Smooth muscle cell (in vitro differentiated cells): ENCODE measurements at regions not wholly inside any gene's neighbourhood (a gene's known extent, or its start where the extent isn't known, plus 50 kb on each side); places are given as distances from the start of the nearest gene placed in this dataset.
"Not testable (repeated sequence)": the region's sequence is repeated elsewhere in the genome, so short reads cannot be mapped to it uniquely, and the experiment has no call there.

ENCODE experiments used
- DNase-seq: peaks from one replicate; lab custom pipeline; 2025; ENCODE audit not compliant: unreplicated experiment; lab: John Stamatoyannopoulos, UW
- H2AFZ ChIP-seq: fragments of 200-600 bp; sonication (generic); 2 replicates; pipeline ENCODE4 v1.6.0; 2016; ENCODE audit warnings: antibody characterized with exemption, low read depth, mild to moderate bottlenecking
- H3F3A ChIP-seq: fragments of 200-600 bp; sonication (generic); 2 replicates; pipeline ENCODE4 v1.6.0; 2017; ENCODE audit warnings: antibody characterized with exemption, low read depth
- H3K27ac ChIP-seq: fragments of 200-600 bp; sonication (generic); 2 replicates; pipeline ENCODE4 v1.5.1; 2016; ENCODE audit warnings: low read depth, mild to moderate bottlenecking
- H3K27me3 ChIP-seq: fragments of 200-600 bp; sonication (generic); 2 replicates; pipeline ENCODE4 v1.6.1; 2016; ENCODE audit warnings: low read depth, mild to moderate bottlenecking
- H3K36me3 ChIP-seq: fragments of 200-600 bp; sonication (generic); 2 replicates; pipeline ENCODE4 v1.5.1; 2016; ENCODE audit warnings: low read depth
- H3K4me1 ChIP-seq: fragments of 200-600 bp; sonication (generic); 2 replicates; pipeline ENCODE4 v1.5.1; 2016; ENCODE audit warnings: low read depth
- H3K4me2 ChIP-seq: fragments of 200-600 bp; sonication (generic); 2 replicates; pipeline ENCODE4 v1.6.0; 2016; ENCODE audit warnings: mild to moderate bottlenecking
- H3K4me3 ChIP-seq: fragments of 200-600 bp; sonication (generic); 2 replicates; pipeline ENCODE4 v1.5.1; 2016; ENCODE audit warnings: mild to moderate bottlenecking
- H3K79me2 ChIP-seq: fragments of 200-600 bp; sonication (generic); 2 replicates; pipeline ENCODE4 v1.6.0; 2016; ENCODE audit warnings: low read depth, mild to moderate bottlenecking
- H3K9ac ChIP-seq: fragments of 200-600 bp; sonication (generic); 2 replicates; pipeline ENCODE4 v1.6.0; 2016; ENCODE audit warnings: low read depth
- H3K9me3 ChIP-seq: fragments of 200-600 bp; sonication (generic); replicated peaks from 2 replicates; pipeline ENCODE4 v1.5.1; 2016; ENCODE audit warnings: low read depth
- H4K20me1 ChIP-seq: fragments of 200-600 bp; sonication (generic); 2 replicates; pipeline ENCODE4 v1.6.0; 2016; ENCODE audit warnings: low read depth
- WGBS: methylation state at CpG from one replicate; pipeline ENCODE4 v1.1.7; 2016; ENCODE audit warnings: low lambda C conversion rate; 5-methylcytosine and 5-hydroxymethylcytosine counted together

- not testable (repeated sequence) for H4K20me1 ChIP-seq, H3K9ac ChIP-seq, H3K27me3 ChIP-seq, H3K27ac ChIP-seq, DNase-seq, H3K36me3 ChIP-seq, H3F3A ChIP-seq, H3K79me2 ChIP-seq, H3K9me3 ChIP-seq, H3K4me1 ChIP-seq
- Histone ChIP-seq H3K4me2 (peak overlapping the region; percentile 73), H2AFZ (peak overlapping the region; percentile 9), H3K4me3 (peak overlapping the region; percentile 38)
- 47% methylated on average over 26 of the region's 26 CpGs for WGBS
These were observed 816.8 kb downstream of the TTLL7 start for GRCh38 chr1:83182033-83182728.

DNA sequence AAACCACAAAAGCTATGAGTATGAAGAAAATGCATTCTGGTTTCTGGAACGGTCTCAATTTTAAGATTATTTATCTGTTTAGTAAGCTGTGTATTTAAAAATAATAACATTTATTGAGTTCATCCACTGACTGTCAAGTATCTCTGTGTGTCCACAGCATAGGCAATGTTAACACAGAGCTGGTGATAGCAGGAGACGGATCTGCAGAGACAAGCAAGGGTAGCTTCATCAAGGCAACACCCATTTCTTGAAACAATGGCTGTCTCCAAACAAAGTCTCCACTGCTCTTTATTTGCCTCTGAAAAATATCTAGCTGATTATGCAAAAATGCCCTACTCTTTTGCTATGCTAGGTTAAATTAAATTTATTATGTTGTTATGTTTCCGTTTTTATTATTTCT lies 818.3 kb downstream of the TTLL7 start:
- not testable (repeated sequence) for H3K9me3 ChIP-seq, H3K9ac ChIP-seq, H3K36me3 ChIP-seq, H3K4me1 ChIP-seq, H3K79me2 ChIP-seq, H4K20me1 ChIP-seq, H2AFZ ChIP-seq, H3K27me3 ChIP-seq, H3K4me3 ChIP-seq, H3K4me2 ChIP-seq, H3K27ac ChIP-seq, DNase-seq, H3F3A ChIP-seq
- 66% methylated on average over 3 of the region's 3 CpGs for WGBS

DNA sequence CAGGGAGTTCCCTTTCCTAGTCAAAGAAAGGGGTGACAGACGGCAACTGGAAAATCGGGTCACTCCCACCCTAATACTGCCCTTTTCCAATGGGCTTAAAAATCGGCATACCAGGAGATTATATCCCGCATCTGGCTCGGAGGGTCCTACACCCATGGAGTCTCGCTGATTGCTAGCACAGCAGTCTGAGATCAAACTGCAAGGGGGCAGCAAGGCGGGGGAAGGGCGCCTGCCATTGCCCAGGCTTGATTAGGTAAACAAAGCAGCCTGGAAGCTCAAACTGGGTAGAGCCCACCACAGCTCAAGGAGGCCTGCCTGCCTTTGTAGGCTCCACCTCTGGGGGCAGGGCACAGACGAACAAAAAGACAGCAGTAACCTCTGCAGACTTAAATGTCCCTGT lies 831.3 kb downstream of the TTLL7 start:
- H3K79me2 ChIP-seq, H3K4me3 ChIP-seq, H3F3A ChIP-seq, H2AFZ ChIP-seq, DNase-seq, H3K36me3 ChIP-seq, H3K27me3 ChIP-seq, H3K4me2 ChIP-seq, H3K9me3 ChIP-seq, H3K9ac ChIP-seq, H3K4me1 ChIP-seq, H3K27ac ChIP-seq, H4K20me1 ChIP-seq: not testable (repeated sequence)
- WGBS = 79% methylated on average over 7 of the region's 9 CpGs

GRCh38 chr1:83163879-83164475 lies 835.0 kb downstream of the TTLL7 start:
- not testable (repeated sequence) for H3K9me3 ChIP-seq, H3K36me3 ChIP-seq, H3K9ac ChIP-seq, H3K4me3 ChIP-seq, H2AFZ ChIP-seq, H4K20me1 ChIP-seq, H3F3A ChIP-seq, H3K79me2 ChIP-seq, H3K27me3 ChIP-seq, DNase-seq, H3K4me1 ChIP-seq
- H3K27ac ChIP-seq = peak overlapping the region; percentile 47
- WGBS = 29% methylated on average over 3 of the region's 3 CpGs
- peak overlapping the region; percentile 14 for H3K4me2 ChIP-seq

DNA sequence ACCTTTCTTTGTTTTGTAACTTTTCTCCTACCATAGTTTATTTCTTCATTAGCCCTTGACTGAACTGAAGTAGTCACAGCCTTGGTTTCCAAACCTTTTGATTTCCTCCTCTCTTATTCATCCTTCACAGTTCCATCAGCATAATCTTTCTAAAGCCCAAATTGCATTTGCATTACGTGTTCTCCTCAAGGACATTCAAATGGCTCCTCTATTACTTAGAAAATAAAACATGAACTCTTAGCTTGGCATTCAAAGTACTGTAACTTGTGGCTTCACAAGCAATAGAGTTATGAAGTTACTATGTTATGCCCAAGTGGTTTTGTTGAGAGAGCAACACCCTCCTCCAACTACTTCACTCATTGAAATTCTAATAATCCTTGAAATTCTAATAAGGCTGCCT lies 840.0 kb downstream of the TTLL7 start:
- H3K27me3 ChIP-seq, DNase-seq, H3F3A ChIP-seq, H2AFZ ChIP-seq, H3K27ac ChIP-seq, H4K20me1 ChIP-seq, H3K79me2 ChIP-seq, H3K36me3 ChIP-seq, H3K4me1 ChIP-seq, H3K4me3 ChIP-seq, H3K4me2 ChIP-seq, H3K9me3 ChIP-seq, H3K9ac ChIP-seq: not testable (repeated sequence)
- no CpG with 5 or more reads among the region's 1 CpG for WGBS

DNA sequence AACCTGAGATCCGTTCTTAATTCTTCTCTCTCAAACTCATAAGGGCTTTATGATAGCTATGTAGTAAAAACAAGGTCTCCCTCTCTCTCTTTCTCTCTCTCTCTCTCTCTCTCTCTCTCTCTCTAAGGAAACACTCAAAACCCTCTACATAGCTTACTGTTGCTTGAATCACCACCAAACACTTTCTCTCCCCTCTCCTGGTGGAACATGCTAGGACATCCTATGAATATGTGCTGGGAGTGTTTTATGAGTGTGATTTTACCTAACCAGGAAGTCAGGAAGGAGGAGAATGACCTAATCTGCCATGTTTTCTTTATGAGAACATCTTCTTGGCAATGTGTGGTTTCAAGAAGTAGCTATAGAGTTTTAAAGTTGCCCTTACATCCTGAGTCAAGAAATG lies 844.6 kb downstream of the TTLL7 start:
- H3K79me2 ChIP-seq, H3K27me3 ChIP-seq, H3K27ac ChIP-seq, DNase-seq, H3K9ac ChIP-seq, H3K9me3 ChIP-seq, H4K20me1 ChIP-seq, H3K4me2 ChIP-seq, H3F3A ChIP-seq, H3K4me3 ChIP-seq, H3K36me3 ChIP-seq, H2AFZ ChIP-seq, H3K4me1 ChIP-seq: not testable (repeated sequence)
- WGBS = 86% methylated on average over 1 of the region's 1 CpG

GRCh38 chr1:83151167-83151898 lies 847.6 kb downstream of the TTLL7 start:
- H3K4me1 ChIP-seq, H2AFZ ChIP-seq, DNase-seq, H3F3A ChIP-seq, H3K9me3 ChIP-seq, H3K36me3 ChIP-seq, H3K4me3 ChIP-seq, H4K20me1 ChIP-seq, H3K4me2 ChIP-seq, H3K27ac ChIP-seq, H3K27me3 ChIP-seq, H3K9ac ChIP-seq, H3K79me2 ChIP-seq: not testable (repeated sequence)
- WGBS = 86% methylated on average over 3 of the region's 3 CpGs

GRCh38 chr1:83150479-83150878 lies 848.5 kb downstream of the TTLL7 start:
- H3K36me3 ChIP-seq, H3K4me2 ChIP-seq, H3K27ac ChIP-seq, H4K20me1 ChIP-seq, H3K79me2 ChIP-seq, H2AFZ ChIP-seq, H3K27me3 ChIP-seq, H3F3A ChIP-seq, DNase-seq, H3K9ac ChIP-seq, H3K9me3 ChIP-seq, H3K4me3 ChIP-seq, H3K4me1 ChIP-seq: not testable (repeated sequence)
- WGBS = 89% methylated on average over 6 of the region's 6 CpGs
